Panc1 (cell line): ENCODE measurements at regions not wholly inside any gene's neighbourhood (a gene's known extent, or its start where the extent isn't known, plus 50 kb on each side); places are given as distances from the start of the nearest gene placed in this dataset.

Source experiments
- ATAC-seq: fragments of 200-7000 bp; cut with Tn5 transposase; 2 replicates; pipeline ENCODE4 v1.9.1; 2020; ENCODE audit warnings: mild to moderate bottlenecking, moderate library complexity
- BruUV-seq: library from RNA; stranded (reverse); fragments of 400-500 nt; replicated peaks from 2 replicates; lab custom pipeline; 2021; lab: Mats Ljungman, UMichigan
- CTCF ChIA-PET: fragments of 300-600 bp; sonication (Branson Sonifier 250); formaldehyde crosslinking; loops from one replicate; lab custom pipeline; 2022; ENCODE audit warnings: antibody characterized with exemption; lab: Charles Lee
- POLR2A ChIA-PET: fragments of 300-600 bp; sonication (Branson Sonifier 250); formaldehyde crosslinking; loops from one replicate; lab custom pipeline; 2022; ENCODE audit warnings: antibody characterized with exemption; lab: Charles Lee
- DNase-seq: peaks from one replicate; pipeline ENCODE4 v3.0.0-alpha.2; 2010; ENCODE audit warnings: low read depth, low spot score
- H3K27ac ChIP-seq: 2 replicates; pipeline ENCODE4 v1.5.1; 2011; ENCODE audit warnings: mild to moderate bottlenecking, low read length, inconsistent platforms
- H3K27me3 ChIP-seq: fragments of 200-500 bp; sonication (Bioruptor generic); 2 replicates; pipeline ENCODE4 v1.6.0; 2014; ENCODE audit warnings: low read length, inconsistent platforms; ENCODE audit not compliant: control insufficient read depth, insufficient read depth
- H3K36me3 ChIP-seq: fragments of 200-500 bp; sonication (Bioruptor generic); 2 replicates; pipeline ENCODE4 v1.5.1; 2014; ENCODE audit warnings: inconsistent platforms, mild to moderate bottlenecking, low read length, moderate library complexity; ENCODE audit not compliant: control insufficient read depth, insufficient read depth
- H3K4me1 ChIP-seq: 2 replicates; pipeline ENCODE4 v1.5.1; 2011; ENCODE audit warnings: inconsistent platforms, mild to moderate bottlenecking, low read length, moderate library complexity; ENCODE audit not compliant: control insufficient read depth, insufficient read depth
- H3K4me3 ChIP-seq, 2 experiments: 2 replicates each; pipeline ENCODE4 v1.5.1; 2011 to 2012; ENCODE audit warnings: low read depth in 2 of 2, low read length in 2 of 2, mild to moderate bottlenecking in 2 of 2, inconsistent platforms in 1 of 2, moderate library complexity in 1 of 2
- H3K9me3 ChIP-seq: fragments of 200-500 bp; sonication (Bioruptor generic); 2 replicates; pipeline ENCODE4 v1.5.1; 2014; ENCODE audit warnings: low read depth, mild to moderate bottlenecking, inconsistent platforms, low read length, moderate library complexity; ENCODE audit not compliant: control insufficient read depth, insufficient read depth
- CTCF ChIP-seq: fragments of 450-650 bp; IDR thresholded peaks from 2 replicates; pipeline ENCODE4 v1.5.1; 2017; ENCODE audit warnings: mild to moderate bottlenecking
- POLR2AphosphoS5 ChIP-seq: IDR thresholded peaks from 2 replicates; pipeline ENCODE4 v1.6.1; 2012; ENCODE audit warnings: mild to moderate bottlenecking, low read depth, low read length, moderate library complexity
- REST ChIP-seq, 2 experiments: IDR thresholded peaks; 2 replicates each; pipeline ENCODE4 v1.6.1; 2011 to 2012; ENCODE audit warnings: low read depth in 2 of 2, control low read depth in 1 of 2, low read length in 1 of 2, mild to moderate bottlenecking in 1 of 2, moderate library complexity in 1 of 2; ENCODE audit not compliant: insufficient read depth in 1 of 2
- SIN3A ChIP-seq: IDR thresholded peaks from 2 replicates; pipeline ENCODE4 v1.6.1; 2012; ENCODE audit warnings: low read depth, mild to moderate bottlenecking, low read length, moderate library complexity, borderline replicate concordance; ENCODE audit not compliant: insufficient read depth
- TCF7L2 ChIP-seq: IDR thresholded peaks from 2 replicates; pipeline ENCODE4 v1.6.1; 2011; ENCODE audit warnings: mild to moderate bottlenecking, low read depth, low read length, inconsistent platforms
- in situ Hi-C: cut with HindIII; loops from 2 replicates; pipeline ENCODE4 v1.10.0; 2016; ENCODE audit warnings: low sequenced_read_pairs, low pct_unique_long_range_greater_than_20kb
- intact Hi-C: fragments of 100-400 bp; cut with micrococcal nuclease; formaldehyde crosslinking; loops from one replicate; pipeline ENCODE4 v1.10.0; 2022; ENCODE audit not compliant: unreplicated experiment

GRCh38 chr2:30392097-30392496 lies 54.9 kb upstream of the LCLAT1 start:
- CTCF ChIA-PET, result no interaction called here
- ATAC-seq, result no peak

GRCh38 chr2:30393510-30393909 lies 53.5 kb upstream of the LCLAT1 start:
- in situ Hi-C loops (no loop called here), intact Hi-C loops (no loop called here)
- Histone ChIP-seq H3K9me3 (no peaks in the 10 kb centered on the region), H3K27ac (no peak overlapping the region), H3K4me1 (no peaks in the 10 kb centered on the region), H3K36me3 (no peaks in the 10 kb centered on the region), H3K4me3 (no peak overlapping the region), H3K27me3 (0 out of 2 replicates have a peak, but pooled peaks cover 2% of the 10 kb centered on the region)
- CTCF ChIA-PET, result no interaction called here
- no peak for DNase-seq
- BruUV-seq, result no TSS peak
- no peak for ATAC-seq
- TF ChIP-seq REST (IDR thresholded peaks at IDR 0.05; ENCODE audit: insufficient read depth in 1 of 2, low read depth in 2 of 2, low read length in 1 of 2) (no peak), TCF7L2 (no peak), CTCF (no peak), SIN3A (no peak), POLR2AphosphoS5 (no peak)
- POLR2A ChIA-PET, result no interaction called here

More at GRCh38 chr2:30392097-30392496, 54.9 kb upstream of the LCLAT1 start:
- POLR2A ChIA-PET, result no interaction called here
- H3K36me3 ChIP-seq, result no peaks in the 10 kb centered on the region
- TF ChIP-seq POLR2AphosphoS5 (no peak), REST (IDR thresholded peaks at IDR 0.05; ENCODE audit: insufficient read depth in 1 of 2, low read depth in 2 of 2, low read length in 1 of 2) (no peak), SIN3A (no peak), CTCF (no peak), TCF7L2 (no peak)
- no peak overlapping the region for H3K4me3 ChIP-seq
- 0 out of 2 replicates have a peak, but pooled peaks cover 2% of the 10 kb centered on the region for H3K27me3 ChIP-seq
- DNase-seq, result no peak
- intact Hi-C loops (no loop called here), in situ Hi-C loops (no loop called here)
- no peak overlapping the region for H3K27ac ChIP-seq
- no TSS peak for BruUV-seq
- no peaks in the 10 kb centered on the region for H3K9me3 ChIP-seq
- no peaks in the 10 kb centered on the region for H3K4me1 ChIP-seq
